ENCODE measurements at regions not wholly inside any gene's neighbourhood (a gene's known extent, or its start where the extent isn't known, plus 50 kb on each side); places are given as distances from the start of the nearest gene placed in this dataset.

- DNase-seq: no peak
Measured at GRCh38 chr1:229040630-229041358, 230.1 kb upstream of the RAB4A start.

- DNase-seq: no peak
Measured at GRCh38 chr1:229041946-229042345, 229.0 kb upstream of the RAB4A start.

DNA sequence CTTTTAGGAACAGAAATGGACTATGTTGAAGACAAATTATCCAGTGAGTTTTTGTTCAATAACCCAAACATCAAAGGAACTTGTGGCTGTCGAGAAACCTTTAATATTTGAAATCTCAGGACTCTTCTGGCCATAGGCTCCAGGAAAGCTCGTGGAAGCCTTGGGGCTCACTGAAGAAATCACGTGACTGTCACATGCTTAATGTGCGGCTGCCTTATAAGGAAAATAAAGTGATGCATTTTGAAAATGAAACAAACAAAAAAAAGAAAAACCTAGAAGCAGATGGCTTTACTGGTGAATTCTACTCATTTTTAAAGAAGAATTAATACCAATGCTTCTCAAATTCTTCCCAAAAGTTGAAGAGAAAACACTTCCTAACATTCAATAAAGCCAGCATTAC lies 228.4 kb upstream of the RAB4A start:
- no peak for DNase-seq

DNA sequence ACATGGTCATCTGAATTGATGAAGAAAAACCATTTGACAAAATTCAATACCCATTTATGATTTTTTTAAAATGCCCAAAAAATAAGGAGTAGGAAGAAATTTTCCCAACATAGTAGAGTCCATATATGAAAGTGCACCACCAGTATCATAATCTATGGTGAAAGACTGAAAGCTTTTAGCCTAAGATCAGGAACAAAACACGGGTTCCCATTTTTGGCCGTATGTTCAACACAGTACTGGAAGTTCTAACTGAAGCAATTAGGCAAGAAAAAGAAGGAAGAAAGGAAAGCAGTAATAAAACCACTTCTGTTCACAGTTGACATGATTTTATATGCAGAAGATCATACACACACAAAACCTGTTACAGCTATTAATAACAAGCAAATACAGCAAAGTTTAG lies 227.8 kb upstream of the RAB4A start:
- no peak for DNase-seq

GRCh38 chr1:229046251-229046853 lies 224.6 kb upstream of the RAB4A start:
- DNase-seq: no peak

GRCh38 chr1:229047161-229047839 lies 223.6 kb upstream of the RAB4A start:
- no peak for DNase-seq

GRCh38 chr1:229047840-229048620 lies 222.9 kb upstream of the RAB4A start:
- DNase-seq: no peak

- DNase-seq: no peak
Measured at GRCh38 chr1:229048896-229049295, 222.0 kb upstream of the RAB4A start.

- no peak for DNase-seq
Measured at GRCh38 chr1:229056046-229056445, 214.9 kb upstream of the RAB4A start.

GRCh38 chr1:229058111-229058561 lies 212.8 kb upstream of the RAB4A start:
- peak; percentile 69 for DNase-seq

GRCh38 chr1:229058729-229059128 lies 212.2 kb upstream of the RAB4A start:
- no peak for DNase-seq

- no peak for DNase-seq
Measured at GRCh38 chr1:229059671-229060539, 211.0 kb upstream of the RAB4A start.

GRCh38 chr1:229062135-229062534 lies 208.8 kb upstream of the RAB4A start:
- DNase-seq: no peak

DNA sequence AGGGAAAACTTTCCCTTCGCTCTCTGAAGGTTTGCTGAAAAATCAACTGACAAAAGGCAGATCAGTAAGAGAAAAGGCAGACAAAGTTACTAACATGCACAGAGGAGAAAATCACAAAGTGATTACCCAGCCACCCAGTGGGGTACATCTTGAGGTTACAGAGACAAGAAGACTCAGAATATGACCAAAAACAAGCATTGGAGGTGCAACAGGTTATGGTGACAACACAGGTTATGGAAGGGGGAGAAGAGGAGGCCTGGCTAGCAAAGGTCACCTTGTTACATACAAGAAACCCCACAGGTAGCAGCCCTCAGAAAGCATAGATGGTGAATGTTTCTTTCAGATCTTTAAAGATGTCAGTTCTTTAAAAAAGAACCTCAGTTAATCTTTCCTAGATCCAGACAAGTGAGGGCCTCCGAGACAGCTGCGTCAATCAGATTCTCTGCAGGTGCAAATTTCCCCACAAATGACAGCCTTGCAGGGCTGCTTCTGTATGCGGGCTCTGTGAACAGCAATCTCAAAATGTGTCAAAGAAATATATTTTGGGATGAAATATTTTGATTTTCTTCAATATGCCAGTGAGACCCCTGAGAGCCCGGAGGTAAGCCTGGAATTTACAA lies 207.6 kb upstream of the RAB4A start:
- no peak for DNase-seq

DNA sequence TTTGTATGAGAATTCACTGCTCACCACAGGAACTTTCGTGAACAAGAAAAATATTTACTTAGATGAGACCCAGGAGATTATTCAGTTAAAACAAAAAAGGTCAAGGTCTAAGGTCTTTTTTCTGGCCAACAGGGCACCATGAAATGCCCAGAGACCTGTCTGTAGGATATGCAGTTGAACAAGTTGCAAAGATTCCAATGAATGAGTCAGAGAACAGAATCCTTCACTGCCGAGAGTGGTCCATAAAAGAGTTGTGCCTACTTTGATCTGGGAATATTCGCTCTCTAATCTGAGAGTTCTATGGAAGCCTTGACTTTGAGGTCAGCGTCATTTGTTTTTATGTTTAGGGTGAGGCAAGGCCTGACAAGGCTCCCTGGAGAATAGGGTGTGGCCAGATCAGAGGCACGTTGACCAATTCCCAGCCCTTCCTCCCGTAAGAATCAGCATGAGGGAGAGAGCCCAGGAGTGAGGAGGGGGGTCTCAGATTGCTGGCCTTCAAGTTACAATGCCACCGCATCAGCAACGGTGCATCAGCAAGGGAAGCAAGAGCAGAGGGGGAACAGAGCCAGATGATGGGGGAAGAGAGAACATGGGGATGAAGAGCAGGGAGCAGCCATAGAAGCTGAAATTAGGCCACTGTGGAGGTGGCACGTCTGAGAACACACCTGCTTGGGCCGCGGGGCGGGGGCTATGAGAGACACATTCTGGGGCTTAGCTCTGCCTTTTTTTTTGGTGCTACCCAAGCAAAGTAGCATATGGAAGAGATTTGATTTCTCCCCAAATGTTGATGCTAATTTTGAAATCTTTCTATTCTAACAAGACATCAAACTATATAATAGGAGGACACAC lies 206.4 kb upstream of the RAB4A start:
- DNase-seq: no peak

DNA sequence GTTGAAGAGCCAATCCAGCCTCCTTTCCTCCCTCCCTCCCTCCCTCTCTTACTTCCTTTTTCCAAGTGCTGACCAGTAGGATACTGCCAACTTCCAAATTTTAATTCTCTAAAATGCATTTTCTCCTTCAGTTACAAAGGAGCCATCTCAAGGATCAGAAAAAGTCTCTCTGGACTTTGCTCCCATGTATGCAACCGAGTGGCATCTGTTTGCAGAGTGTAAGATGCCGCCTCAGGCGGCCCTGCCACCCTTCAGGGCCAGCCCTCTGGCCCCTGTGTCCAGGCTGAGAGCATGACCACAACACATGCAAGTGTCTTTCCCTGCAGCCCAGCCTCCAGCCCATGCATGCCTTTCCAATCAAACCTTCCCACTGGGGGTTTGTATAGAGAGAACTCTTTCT lies 205.3 kb upstream of the RAB4A start:
- no peak for DNase-seq

GRCh38 chr1:229066591-229066990 lies 204.3 kb upstream of the RAB4A start:
- no peak for DNase-seq

GRCh38 chr1:229067546-229067945 lies 203.4 kb upstream of the RAB4A start:
- no peak for DNase-seq

- no peak for DNase-seq
Measured at GRCh38 chr1:229068270-229068987, 202.5 kb upstream of the RAB4A start.

GRCh38 chr1:229069176-229069575 lies 201.7 kb upstream of the RAB4A start:
- no peak for DNase-seq
